GM23338 (cell line): ENCODE measurements at regions not wholly inside any gene's neighbourhood (a gene's known extent, or its start where the extent isn't known, plus 50 kb on each side); places are given as distances from the start of the nearest gene placed in this dataset.
"Not testable (repeated sequence)": the region's sequence is repeated elsewhere in the genome, so short reads cannot be mapped to it uniquely, and the experiment has no call there.

Experiments
- EZH2phosphoT487 ChIP-seq: fragments of 200-600 bp; sonication (generic); IDR thresholded peaks from one replicate; pipeline ENCODE4 v1.8.1; 2018; ENCODE audit warnings: antibody characterized with exemption; ENCODE audit not compliant: unreplicated experiment
- JUNB ChIP-seq: IDR thresholded peaks from one replicate; pipeline ENCODE4 v1.6.1; 2016; ENCODE audit warnings: antibody characterized with exemption; ENCODE audit not compliant: unreplicated experiment
- NANOG ChIP-seq: IDR thresholded peaks from 2 replicates; pipeline ENCODE4 v1.6.1; 2016; ENCODE audit warnings: antibody characterized with exemption, borderline replicate concordance
- POLR2AphosphoS5 ChIP-seq: IDR thresholded peaks from 2 replicates; pipeline ENCODE4 v1.6.1; 2016; ENCODE audit warnings: antibody characterized with exemption, low read depth
- STAT1 ChIP-seq: IDR thresholded peaks from one replicate; pipeline ENCODE4 v1.6.1; 2016; ENCODE audit warnings: antibody characterized with exemption; ENCODE audit not compliant: unreplicated experiment
- TF ChIP-seq, protein P1 (sequence below): IDR thresholded peaks from one replicate; pipeline ENCODE4 v1.6.1; 2018; ENCODE audit warnings: antibody characterized with exemption; ENCODE audit not compliant: unreplicated experiment
- TF ChIP-seq, protein P2 (sequence below), 2 experiments: fragments of 200-600 bp in 1 of 2; sonication (generic) in 1 of 2; conservative IDR thresholded peaks; 2 replicates each; pipeline versions ENCODE4 v1.5.1 to v1.6.1; 2016 to 2017; ENCODE audit warnings: antibody characterized with exemption in 2 of 2, low read depth in 2 of 2, mild to moderate bottlenecking in 2 of 2, moderate library complexity in 1 of 2
- TF ChIP-seq, protein P3 (sequence below): fragments of 250-450 bp; sonication (Bioruptor Pico); IDR thresholded peaks from 2 replicates; pipeline ENCODE4 v1.5.0; 2020; ENCODE audit warnings: mild to moderate bottlenecking, moderate library complexity

DNA sequence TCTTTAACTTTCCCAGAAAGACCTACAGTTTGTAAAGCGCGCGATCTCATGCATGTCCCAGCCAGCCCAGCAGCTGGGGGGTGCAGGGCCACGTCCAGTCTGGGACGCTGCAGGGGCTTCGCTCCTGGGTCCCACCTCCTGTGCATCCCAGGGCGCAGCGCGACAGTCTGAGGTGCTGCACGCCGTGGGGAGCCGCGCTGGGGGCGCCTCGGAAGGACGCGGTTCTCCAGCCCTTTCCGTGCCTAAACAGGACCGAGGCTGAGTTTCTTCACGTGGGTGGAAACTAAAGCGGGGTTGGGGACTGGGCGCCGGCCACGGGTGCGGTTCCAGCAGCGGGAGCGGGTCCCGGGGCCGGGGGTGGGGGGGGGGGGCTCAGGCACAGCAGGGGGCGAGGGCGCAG is 221.4 kb downstream of the TP53TG3F start:
- not testable (repeated sequence) for TF ChIP-seq EZH2phosphoT487, STAT1, JUNB, POLR2AphosphoS5, NANOG
- TF ChIP-seq, protein P1, sequence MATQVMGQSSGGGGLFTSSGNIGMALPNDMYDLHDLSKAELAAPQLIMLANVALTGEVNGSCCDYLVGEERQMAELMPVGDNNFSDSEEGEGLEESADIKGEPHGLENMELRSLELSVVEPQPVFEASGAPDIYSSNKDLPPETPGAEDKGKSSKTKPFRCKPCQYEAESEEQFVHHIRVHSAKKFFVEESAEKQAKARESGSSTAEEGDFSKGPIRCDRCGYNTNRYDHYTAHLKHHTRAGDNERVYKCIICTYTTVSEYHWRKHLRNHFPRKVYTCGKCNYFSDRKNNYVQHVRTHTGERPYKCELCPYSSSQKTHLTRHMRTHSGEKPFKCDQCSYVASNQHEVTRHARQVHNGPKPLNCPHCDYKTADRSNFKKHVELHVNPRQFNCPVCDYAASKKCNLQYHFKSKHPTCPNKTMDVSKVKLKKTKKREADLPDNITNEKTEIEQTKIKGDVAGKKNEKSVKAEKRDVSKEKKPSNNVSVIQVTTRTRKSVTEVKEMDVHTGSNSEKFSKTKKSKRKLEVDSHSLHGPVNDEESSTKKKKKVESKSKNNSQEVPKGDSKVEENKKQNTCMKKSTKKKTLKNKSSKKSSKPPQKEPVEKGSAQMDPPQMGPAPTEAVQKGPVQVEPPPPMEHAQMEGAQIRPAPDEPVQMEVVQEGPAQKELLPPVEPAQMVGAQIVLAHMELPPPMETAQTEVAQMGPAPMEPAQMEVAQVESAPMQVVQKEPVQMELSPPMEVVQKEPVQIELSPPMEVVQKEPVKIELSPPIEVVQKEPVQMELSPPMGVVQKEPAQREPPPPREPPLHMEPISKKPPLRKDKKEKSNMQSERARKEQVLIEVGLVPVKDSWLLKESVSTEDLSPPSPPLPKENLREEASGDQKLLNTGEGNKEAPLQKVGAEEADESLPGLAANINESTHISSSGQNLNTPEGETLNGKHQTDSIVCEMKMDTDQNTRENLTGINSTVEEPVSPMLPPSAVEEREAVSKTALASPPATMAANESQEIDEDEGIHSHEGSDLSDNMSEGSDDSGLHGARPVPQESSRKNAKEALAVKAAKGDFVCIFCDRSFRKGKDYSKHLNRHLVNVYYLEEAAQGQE, result not testable (repeated sequence)
- TF ChIP-seq, protein P2, sequence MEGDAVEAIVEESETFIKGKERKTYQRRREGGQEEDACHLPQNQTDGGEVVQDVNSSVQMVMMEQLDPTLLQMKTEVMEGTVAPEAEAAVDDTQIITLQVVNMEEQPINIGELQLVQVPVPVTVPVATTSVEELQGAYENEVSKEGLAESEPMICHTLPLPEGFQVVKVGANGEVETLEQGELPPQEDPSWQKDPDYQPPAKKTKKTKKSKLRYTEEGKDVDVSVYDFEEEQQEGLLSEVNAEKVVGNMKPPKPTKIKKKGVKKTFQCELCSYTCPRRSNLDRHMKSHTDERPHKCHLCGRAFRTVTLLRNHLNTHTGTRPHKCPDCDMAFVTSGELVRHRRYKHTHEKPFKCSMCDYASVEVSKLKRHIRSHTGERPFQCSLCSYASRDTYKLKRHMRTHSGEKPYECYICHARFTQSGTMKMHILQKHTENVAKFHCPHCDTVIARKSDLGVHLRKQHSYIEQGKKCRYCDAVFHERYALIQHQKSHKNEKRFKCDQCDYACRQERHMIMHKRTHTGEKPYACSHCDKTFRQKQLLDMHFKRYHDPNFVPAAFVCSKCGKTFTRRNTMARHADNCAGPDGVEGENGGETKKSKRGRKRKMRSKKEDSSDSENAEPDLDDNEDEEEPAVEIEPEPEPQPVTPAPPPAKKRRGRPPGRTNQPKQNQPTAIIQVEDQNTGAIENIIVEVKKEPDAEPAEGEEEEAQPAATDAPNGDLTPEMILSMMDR (conservative IDR thresholded peaks at IDR 0.05; ENCODE audit: low read depth in 2 of 2), result not testable (repeated sequence)
- TF ChIP-seq, protein P3, sequence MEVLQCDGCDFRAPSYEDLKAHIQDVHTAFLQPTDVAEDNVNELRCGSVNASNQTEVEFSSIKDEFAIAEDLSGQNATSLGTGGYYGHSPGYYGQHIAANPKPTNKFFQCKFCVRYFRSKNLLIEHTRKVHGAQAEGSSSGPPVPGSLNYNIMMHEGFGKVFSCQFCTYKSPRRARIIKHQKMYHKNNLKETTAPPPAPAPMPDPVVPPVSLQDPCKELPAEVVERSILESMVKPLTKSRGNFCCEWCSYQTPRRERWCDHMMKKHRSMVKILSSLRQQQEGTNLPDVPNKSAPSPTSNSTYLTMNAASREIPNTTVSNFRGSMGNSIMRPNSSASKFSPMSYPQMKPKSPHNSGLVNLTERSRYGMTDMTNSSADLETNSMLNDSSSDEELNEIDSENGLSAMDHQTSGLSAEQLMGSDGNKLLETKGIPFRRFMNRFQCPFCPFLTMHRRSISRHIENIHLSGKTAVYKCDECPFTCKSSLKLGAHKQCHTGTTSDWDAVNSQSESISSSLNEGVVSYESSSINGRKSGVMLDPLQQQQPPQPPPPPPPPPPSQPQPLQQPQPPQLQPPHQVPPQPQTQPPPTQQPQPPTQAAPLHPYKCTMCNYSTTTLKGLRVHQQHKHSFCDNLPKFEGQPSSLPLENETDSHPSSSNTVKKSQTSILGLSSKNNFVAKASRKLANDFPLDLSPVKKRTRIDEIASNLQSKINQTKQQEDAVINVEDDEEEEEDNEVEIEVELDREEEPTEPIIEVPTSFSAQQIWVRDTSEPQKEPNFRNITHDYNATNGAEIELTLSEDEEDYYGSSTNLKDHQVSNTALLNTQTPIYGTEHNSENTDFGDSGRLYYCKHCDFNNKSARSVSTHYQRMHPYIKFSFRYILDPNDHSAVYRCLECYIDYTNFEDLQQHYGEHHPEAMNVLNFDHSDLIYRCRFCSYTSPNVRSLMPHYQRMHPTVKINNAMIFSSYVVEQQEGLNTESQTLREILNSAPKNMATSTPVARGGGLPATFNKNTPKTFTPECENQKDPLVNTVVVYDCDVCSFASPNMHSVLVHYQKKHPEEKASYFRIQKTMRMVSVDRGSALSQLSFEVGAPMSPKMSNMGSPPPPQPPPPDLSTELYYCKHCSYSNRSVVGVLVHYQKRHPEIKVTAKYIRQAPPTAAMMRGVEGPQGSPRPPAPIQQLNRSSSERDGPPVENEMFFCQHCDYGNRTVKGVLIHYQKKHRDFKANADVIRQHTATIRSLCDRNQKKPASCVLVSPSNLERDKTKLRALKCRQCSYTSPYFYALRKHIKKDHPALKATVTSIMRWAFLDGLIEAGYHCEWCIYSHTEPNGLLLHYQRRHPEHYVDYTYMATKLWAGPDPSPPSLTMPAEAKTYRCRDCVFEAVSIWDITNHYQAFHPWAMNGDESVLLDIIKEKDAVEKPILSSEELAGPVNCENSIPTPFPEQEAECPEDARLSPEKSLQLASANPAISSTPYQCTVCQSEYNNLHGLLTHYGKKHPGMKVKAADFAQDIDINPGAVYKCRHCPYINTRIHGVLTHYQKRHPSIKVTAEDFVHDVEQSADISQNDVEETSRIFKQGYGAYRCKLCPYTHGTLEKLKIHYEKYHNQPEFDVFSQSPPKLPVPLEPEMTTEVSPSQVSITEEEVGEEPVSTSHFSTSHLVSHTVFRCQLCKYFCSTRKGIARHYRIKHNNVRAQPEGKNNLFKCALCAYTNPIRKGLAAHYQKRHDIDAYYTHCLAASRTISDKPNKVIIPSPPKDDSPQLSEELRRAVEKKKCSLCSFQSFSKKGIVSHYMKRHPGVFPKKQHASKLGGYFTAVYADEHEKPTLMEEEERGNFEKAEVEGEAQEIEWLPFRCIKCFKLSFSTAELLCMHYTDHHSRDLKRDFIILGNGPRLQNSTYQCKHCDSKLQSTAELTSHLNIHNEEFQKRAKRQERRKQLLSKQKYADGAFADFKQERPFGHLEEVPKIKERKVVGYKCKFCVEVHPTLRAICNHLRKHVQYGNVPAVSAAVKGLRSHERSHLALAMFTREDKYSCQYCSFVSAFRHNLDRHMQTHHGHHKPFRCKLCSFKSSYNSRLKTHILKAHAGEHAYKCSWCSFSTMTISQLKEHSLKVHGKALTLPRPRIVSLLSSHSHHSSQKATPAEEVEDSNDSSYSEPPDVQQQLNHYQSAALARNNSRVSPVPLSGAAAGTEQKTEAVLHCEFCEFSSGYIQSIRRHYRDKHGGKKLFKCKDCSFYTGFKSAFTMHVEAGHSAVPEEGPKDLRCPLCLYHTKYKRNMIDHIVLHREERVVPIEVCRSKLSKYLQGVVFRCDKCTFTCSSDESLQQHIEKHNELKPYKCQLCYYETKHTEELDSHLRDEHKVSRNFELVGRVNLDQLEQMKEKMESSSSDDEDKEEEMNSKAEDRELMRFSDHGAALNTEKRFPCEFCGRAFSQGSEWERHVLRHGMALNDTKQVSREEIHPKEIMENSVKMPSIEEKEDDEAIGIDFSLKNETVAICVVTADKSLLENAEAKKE, result not testable (repeated sequence)
